Endothelial cell (in vitro differentiated cells): ENCODE measurements at regions not wholly inside any gene's neighbourhood (a gene's known extent, or its start where the extent isn't known, plus 50 kb on each side); places are given as distances from the start of the nearest gene placed in this dataset.

Experiments
- DNase-seq: peaks from one replicate; pipeline ENCODE4 v3.0.0; 2021; ENCODE audit warnings: low spot score
- H3K27ac Mint-ChIP-seq: one replicate; pipeline ENCODE4 v1.8.0; 2021; ENCODE audit warnings: mixed read lengths, inconsistent platforms; ENCODE audit not compliant: unreplicated experiment
- H3K27me3 Mint-ChIP-seq: one replicate; pipeline ENCODE4 v1.8.0; 2021; ENCODE audit warnings: mild to moderate bottlenecking, moderate library complexity, mixed read lengths, inconsistent platforms; ENCODE audit not compliant: unreplicated experiment
- H3K36me3 Mint-ChIP-seq: one replicate; pipeline ENCODE4 v1.8.0; 2021; ENCODE audit warnings: mild to moderate bottlenecking, low read depth, mixed read lengths, inconsistent platforms; ENCODE audit not compliant: unreplicated experiment
- H3K4me1 Mint-ChIP-seq: one replicate; pipeline ENCODE4 v1.8.0; 2021; ENCODE audit warnings: mild to moderate bottlenecking, mixed read lengths, inconsistent platforms; ENCODE audit not compliant: unreplicated experiment
- H3K4me3 Mint-ChIP-seq: one replicate; pipeline ENCODE4 v1.8.0; 2021; ENCODE audit warnings: mild to moderate bottlenecking, mixed read lengths, inconsistent platforms; ENCODE audit not compliant: unreplicated experiment
- H3K9me3 Mint-ChIP-seq: one replicate; pipeline ENCODE4 v1.8.0; 2021; ENCODE audit warnings: mixed read lengths, inconsistent platforms; ENCODE audit not compliant: unreplicated experiment
- CTCF ChIP-seq: fragments of 200-600 bp; sonication (generic); IDR thresholded peaks from one replicate; pipeline ENCODE4 v1.5.0; 2021; ENCODE audit warnings: antibody characterized with exemption; ENCODE audit not compliant: unreplicated experiment

- no peak for DNase-seq
- Mint-ChIP-seq H3K4me3 (no peak overlapping the region), H3K9me3 (no peaks in the 10 kb centered on the region), H3K36me3 (no peaks in the 10 kb centered on the region), H3K4me1 (no peaks in the 10 kb centered on the region), H3K27ac (no peak overlapping the region), H3K27me3 (no peaks in the 10 kb centered on the region)
- TF ChIP-seq CTCF, result no peak
These were observed 400.4 kb upstream of the IMPG1 start for GRCh38 chr6:76472858-76473257.

- Mint-ChIP-seq H3K4me3 (no peak overlapping the region), H3K9me3 (no peaks in the 10 kb centered on the region), H3K27me3 (no peaks in the 10 kb centered on the region), H3K27ac (no peak overlapping the region), H3K36me3 (no peaks in the 10 kb centered on the region), H3K4me1 (no peaks in the 10 kb centered on the region)
- DNase-seq, result no peak
- TF ChIP-seq CTCF, result no peak
These were observed 393.8 kb upstream of the IMPG1 start for GRCh38 chr6:76466286-76466685.

GRCh38 chr6:76465410-76465809 is 392.9 kb upstream of the IMPG1 start:
- Mint-ChIP-seq H3K27ac (no peak overlapping the region), H3K4me1 (no peaks in the 10 kb centered on the region), H3K9me3 (no peaks in the 10 kb centered on the region), H3K36me3 (no peaks in the 10 kb centered on the region), H3K4me3 (no peak overlapping the region), H3K27me3 (no peaks in the 10 kb centered on the region)
- no peak for DNase-seq
- TF ChIP-seq CTCF, result no peak

- Mint-ChIP-seq H3K9me3 (no peaks in the 10 kb centered on the region), H3K27ac (no peak overlapping the region), H3K4me3 (no peak overlapping the region), H3K4me1 (no peaks in the 10 kb centered on the region), H3K36me3 (no peaks in the 10 kb centered on the region), H3K27me3 (peaks cover 2% of the 10 kb centered on the region)
- TF ChIP-seq CTCF, result no peak
- no peak for DNase-seq
These were observed 380.8 kb upstream of the IMPG1 start for GRCh38 chr6:76453270-76453669.

- Mint-ChIP-seq H3K4me3 (no peak overlapping the region), H3K9me3 (no peaks in the 10 kb centered on the region), H3K4me1 (no peaks in the 10 kb centered on the region), H3K27ac (no peak overlapping the region), H3K27me3 (peaks cover 2% of the 10 kb centered on the region), H3K36me3 (no peaks in the 10 kb centered on the region)
- no peak for DNase-seq
- TF ChIP-seq CTCF, result no peak
These were observed 379.7 kb upstream of the IMPG1 start for GRCh38 chr6:76451926-76452709.
